HG03280 (cell line): ENCODE measurements at regions not wholly inside any gene's neighbourhood (a gene's known extent, or its start where the extent isn't known, plus 50 kb on each side); places are given as distances from the start of the nearest gene placed in this dataset.
"Not testable (repeated sequence)": the region's sequence is repeated elsewhere in the genome, so short reads cannot be mapped to it uniquely, and the experiment has no call there.

Source experiments
- ATAC-seq: cut with Tn5 transposase; IDR thresholded peaks from one replicate; pipeline ENCODE4 v1.9.1; 2021; ENCODE audit warnings: mild to moderate bottlenecking, moderate library complexity; ENCODE audit not compliant: unreplicated experiment

DNA sequence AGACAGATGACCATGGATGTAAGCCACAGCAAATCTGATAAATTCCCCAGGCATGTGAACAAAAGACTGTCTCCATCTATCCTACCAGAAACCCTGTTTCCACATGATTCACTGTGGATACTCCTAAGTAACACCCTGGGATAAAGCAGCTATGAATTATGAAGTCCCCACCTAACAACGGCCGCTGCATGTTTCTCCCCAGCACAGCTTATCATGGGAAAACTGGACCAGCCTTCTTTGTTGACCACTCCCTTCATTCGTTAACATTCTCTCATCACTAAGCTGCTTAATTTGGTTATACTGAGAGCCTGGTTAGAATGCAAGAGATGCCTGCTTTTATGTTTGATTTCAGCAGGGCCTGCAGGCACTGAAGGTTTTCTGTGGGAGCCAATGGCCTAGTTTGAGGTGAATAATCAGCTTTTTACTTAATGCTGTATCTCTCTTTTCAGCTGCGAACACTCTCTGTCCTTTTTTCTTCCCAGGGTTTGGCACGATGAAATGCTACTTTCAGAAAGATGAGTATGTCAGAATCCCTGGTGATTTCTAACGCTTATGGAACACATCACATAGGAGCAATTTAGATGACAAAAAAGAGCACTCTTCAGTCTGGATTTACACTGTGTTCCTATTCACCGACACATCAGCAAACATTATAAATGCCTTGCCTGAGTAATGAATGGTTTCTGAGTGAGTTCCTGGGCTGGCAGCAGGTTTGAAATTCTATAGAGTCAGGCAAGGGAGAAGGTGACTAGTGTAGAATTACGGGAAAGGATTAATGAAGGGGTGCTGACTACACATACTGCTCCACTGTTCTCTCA is 318.4 kb upstream of the ZNF608 start:
- no peak for ATAC-seq

- no peak for ATAC-seq
These were observed 319.3 kb upstream of the ZNF608 start for GRCh38 chr5:125065741-125066140.

DNA sequence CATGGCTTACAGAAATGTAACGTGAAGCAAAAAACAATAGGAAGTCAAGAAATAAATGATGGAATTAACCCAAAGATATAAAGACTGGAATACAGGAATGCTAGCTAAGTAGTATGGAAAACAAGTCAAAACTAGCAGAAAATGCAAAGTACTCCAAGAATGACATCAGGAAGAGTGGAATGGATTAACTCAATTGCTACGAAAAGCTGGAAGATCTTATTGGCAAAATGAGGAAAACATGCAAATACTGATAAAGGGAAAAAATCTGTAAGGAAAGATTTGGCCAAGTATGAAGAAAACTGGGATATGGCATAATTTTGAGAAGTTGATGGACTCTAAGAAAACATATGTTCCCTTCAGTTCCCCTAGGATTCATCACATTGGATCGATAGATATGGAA is 324.5 kb upstream of the ZNF608 start:
- ATAC-seq: no peak

DNA sequence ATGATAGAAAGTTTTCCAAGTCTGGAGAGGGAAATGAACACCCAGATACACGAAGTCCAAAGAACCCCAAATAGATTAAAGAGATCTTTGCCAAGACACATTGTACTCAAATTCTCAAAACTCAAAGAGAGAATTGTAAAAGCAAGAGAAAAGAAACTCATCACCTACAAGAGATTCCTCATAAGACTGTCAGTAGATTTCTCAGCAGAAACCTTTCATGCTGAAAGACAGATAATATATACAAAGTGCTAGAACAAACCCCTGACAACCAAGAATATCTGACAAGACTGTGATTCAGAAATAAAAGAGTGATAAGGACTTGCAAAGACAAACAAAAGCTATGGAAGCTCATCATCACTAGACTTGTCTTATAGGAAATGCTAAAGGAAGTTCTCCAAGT is 326.7 kb upstream of the ZNF608 start:
- ATAC-seq: no peak

- ATAC-seq: no peak
These were observed 329.1 kb upstream of the ZNF608 start for GRCh38 chr5:125075567-125075966.

GRCh38 chr5:125079028-125079427 is 332.6 kb upstream of the ZNF608 start:
- ATAC-seq: not testable (repeated sequence)

GRCh38 chr5:125081101-125081500 is 334.7 kb upstream of the ZNF608 start:
- no peak for ATAC-seq

GRCh38 chr5:125083981-125084380 is 337.5 kb upstream of the ZNF608 start:
- no peak for ATAC-seq

- ATAC-seq: no peak
These were observed 339.5 kb upstream of the ZNF608 start for GRCh38 chr5:125085797-125086505.

DNA sequence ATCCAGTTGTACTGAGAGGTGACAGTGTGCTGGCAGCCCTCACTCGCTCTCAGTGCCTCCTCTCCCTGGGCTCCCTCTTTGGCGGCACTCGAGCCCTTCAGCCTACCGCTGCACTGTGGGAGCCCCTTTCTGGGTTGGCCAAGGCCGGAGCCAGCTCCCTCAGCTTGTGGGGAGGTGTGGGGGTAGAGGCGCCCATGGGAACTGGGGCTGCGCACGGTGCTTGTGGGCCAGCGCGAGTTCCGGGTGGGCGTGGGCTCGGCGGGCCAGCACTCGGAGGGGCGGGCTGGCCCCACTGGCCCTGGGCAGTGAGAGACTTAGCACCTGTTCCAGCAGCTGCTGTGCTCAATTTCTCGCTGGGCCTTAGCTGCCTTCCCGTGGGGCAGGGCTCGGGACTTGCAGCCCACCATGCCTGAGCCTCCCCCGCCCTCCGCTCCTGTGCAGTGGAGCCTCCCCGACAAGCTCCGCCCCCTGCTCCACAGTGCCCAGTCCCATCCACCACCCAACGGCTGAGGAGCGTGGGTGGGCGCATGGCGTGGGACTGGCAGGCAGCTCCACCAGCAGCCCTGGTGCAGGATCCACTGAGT is 342.2 kb upstream of the ZNF608 start:
- ATAC-seq: no peak

DNA sequence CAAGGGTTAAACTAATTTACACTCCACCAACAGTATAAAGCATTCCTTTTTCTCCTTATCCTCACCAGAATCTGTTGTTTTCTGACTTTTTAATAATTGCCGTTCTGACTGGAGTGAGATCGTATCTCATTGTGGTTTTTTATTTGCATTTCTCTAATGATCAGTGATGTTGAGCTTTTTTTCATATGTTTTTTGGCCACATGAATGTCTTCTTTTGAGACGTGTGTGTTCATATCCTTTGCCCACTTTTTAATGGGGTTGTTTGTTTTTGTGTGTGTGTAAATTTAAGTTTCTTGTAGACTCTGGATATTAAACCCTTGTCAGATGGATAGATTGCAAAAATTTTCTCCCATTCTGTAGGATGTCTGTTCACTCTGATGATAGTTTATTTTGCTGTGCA is 345.7 kb upstream of the ZNF608 start:
- ATAC-seq: not testable (repeated sequence)

GRCh38 chr5:125093776-125094175 is 347.3 kb upstream of the ZNF608 start:
- no peak for ATAC-seq

DNA sequence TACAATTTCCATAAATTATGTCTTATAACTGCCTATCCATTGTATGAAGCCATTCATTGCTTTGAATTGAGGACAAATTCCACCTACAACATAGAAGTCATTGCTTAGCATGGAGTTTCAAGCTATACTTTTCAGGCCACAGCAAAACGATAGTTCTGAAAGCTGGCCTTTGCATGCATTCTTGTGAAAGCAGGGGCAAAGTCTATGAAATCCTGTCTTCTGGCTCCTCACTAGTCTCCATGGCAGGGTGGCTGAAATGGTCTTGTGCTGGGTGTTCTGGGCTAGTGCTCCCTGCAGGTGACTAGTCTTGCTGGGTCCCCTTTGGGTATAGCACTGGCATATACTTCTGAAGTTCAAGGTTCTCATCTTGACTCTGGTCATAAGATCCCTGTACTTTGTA is 353.9 kb upstream of the ZNF608 start:
- ATAC-seq: no peak

- no peak for ATAC-seq
These were observed 354.5 kb upstream of the ZNF608 start for GRCh38 chr5:125100951-125101350.

GRCh38 chr5:125103459-125103858 is 357.0 kb upstream of the ZNF608 start:
- no peak for ATAC-seq

DNA sequence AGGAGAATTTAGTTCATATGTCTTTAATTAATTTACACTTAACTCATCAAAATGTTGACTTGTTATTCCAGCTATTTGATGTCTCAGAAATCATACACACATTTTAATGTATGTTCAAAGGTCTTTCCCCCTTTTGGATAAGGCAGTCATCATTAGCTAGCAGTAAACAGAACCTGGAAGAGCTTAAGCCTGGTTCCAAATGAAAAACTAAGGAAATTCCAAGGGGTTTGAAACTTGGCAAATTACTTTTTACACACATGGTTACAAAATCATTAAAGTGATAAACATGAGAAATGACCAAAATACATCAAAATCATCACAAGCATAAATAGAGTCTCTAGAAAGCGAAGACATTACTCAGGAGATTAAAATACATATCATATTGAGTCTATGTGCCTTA is 359.8 kb upstream of the ZNF608 start:
- ATAC-seq: no peak

- no peak for ATAC-seq
These were observed 360.4 kb upstream of the ZNF608 start for GRCh38 chr5:125106881-125107280.

DNA sequence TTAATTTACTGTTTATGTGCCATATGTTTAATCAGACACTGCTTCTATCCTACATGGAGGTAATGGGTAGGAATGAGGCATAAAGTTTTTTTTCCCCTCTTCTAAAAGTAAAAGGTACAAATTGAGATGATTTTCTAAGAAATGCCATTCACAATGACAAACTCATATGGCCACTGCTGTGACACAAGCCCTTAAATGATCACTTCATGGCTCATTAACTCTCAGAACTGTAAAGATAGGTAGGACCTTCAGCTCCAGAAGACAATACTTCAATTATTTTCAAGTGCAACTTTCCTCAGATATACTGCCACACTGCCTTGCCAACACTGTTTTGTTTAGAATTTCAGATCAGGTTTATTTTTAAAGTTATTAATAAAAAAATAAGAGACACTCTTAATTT is 362.9 kb upstream of the ZNF608 start:
- ATAC-seq: no peak

GRCh38 chr5:125109816-125110215 is 363.4 kb upstream of the ZNF608 start:
- ATAC-seq: no peak

GRCh38 chr5:125112196-125112595 is 365.8 kb upstream of the ZNF608 start:
- ATAC-seq: no peak

DNA sequence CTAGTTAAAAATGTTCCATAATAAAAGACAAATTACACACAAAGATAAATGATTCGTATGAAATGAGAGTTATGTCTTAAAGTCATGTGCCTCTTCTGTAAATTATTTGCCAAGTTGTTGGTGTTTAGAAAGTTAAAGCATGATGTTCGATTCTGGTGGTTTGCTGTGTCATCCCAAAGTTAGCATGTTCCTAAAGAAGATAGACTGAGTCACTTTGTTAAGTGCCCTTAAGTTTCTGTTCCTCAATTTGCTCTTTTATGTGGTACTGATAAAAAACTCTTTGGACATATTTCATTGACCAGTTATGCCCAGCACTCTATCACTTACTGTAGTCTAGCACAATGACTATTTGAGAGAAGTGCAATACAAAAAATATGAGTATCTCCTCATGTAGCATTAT is 366.9 kb upstream of the ZNF608 start:
- no peak for ATAC-seq

- no peak for ATAC-seq
These were observed 368.7 kb upstream of the ZNF608 start for GRCh38 chr5:125115195-125115525.
